Body of pancreas (tissue), 4 donors: ENCODE measurements at regions not wholly inside any gene's neighbourhood (a gene's known extent, or its start where the extent isn't known, plus 50 kb on each side); places are given as distances from the start of the nearest gene placed in this dataset.

Experiments
- POLR2A ChIP-seq, 3 donors: fragments of 450-650 bp; IDR thresholded peaks; one replicate each; pipeline ENCODE4 v1.6.1; 2016; ENCODE audit warnings: antibody characterized with exemption in 3 of 3, mild to moderate bottlenecking in 2 of 3
- TF ChIP-seq, protein P1 (sequence below), 7 experiments: fragments of 450-650 bp in 4 of 7; fragments of 200-600 bp in 3 of 7; sonication (generic) in 3 of 7; IDR thresholded peaks; one replicate each; pipeline ENCODE4 v1.5.1; 2016 to 2019; ENCODE audit warnings: antibody characterized with exemption in 7 of 7

DNA sequence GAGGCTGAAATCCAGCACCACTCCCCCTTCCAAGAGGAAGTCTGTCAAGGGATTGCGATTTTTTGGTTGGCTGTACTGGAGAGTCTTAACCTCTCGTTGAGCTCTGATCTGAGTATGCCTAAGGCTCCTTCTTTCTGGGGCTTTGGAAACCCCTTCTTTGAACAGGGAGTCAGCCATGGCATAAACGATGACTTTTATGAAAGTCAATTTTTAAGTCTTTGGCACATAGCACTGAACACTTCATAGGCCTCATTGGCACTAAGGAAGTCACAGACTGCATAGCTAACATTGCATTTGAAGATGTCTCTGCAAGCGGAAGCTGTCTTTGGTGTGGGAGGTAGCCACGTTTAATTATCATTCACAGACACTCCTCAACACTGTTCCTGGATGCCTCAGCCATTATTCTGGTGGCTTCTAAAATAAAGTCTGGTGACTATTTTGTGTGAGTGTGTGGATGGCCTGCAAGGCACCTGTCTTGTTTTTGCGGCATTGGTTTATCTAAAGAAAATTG is 148.2 kb upstream of the NCK2 start:
- TF ChIP-seq, protein P1, sequence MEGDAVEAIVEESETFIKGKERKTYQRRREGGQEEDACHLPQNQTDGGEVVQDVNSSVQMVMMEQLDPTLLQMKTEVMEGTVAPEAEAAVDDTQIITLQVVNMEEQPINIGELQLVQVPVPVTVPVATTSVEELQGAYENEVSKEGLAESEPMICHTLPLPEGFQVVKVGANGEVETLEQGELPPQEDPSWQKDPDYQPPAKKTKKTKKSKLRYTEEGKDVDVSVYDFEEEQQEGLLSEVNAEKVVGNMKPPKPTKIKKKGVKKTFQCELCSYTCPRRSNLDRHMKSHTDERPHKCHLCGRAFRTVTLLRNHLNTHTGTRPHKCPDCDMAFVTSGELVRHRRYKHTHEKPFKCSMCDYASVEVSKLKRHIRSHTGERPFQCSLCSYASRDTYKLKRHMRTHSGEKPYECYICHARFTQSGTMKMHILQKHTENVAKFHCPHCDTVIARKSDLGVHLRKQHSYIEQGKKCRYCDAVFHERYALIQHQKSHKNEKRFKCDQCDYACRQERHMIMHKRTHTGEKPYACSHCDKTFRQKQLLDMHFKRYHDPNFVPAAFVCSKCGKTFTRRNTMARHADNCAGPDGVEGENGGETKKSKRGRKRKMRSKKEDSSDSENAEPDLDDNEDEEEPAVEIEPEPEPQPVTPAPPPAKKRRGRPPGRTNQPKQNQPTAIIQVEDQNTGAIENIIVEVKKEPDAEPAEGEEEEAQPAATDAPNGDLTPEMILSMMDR (IDR thresholded peaks at IDR 0.05): no peak
- no peak for TF ChIP-seq POLR2A (IDR thresholded peaks at IDR 0.05)
